GM12878 (cell line): ENCODE measurements at regions not wholly inside any gene's neighbourhood (a gene's known extent, or its start where the extent isn't known, plus 50 kb on each side); places are given as distances from the start of the nearest gene placed in this dataset.

Experiments used
- ATAC-seq: fragments of 200-7000 bp; cut with Tn5 transposase; 3 replicates; pipeline ENCODE4 v1.9.1; 2020; ENCODE audit warnings: mild to moderate bottlenecking, moderate library complexity
- BruUV-seq: library from RNA; stranded (reverse); fragments of 400-500 nt; replicated peaks from 2 replicates; lab custom pipeline; 2021; lab: Mats Ljungman, UMichigan
- CTCF ChIA-PET: fragments of 300-600 bp; sonication (Branson Sonifier 250); formaldehyde crosslinking; extraction: SDS; loops from one replicate; lab custom pipeline; 2021; ENCODE audit warnings: inconsistent platforms; lab: Yijun Ruan, JAX
- POLR2A ChIA-PET: fragments of 350-600 bp; formaldehyde crosslinking; extraction: SDS; loops from one replicate; lab custom pipeline; 2021; ENCODE audit warnings: inconsistent platforms; lab: Charles Lee
- RAD21 ChIA-PET: fragments of 300-600 bp; sonication (Branson Sonifier 250); formaldehyde crosslinking; loops from one replicate; lab custom pipeline; 2023; ENCODE audit warnings: antibody characterized with exemption; ENCODE audit not compliant: unreplicated experiment; lab: Charles Lee
- SMC1A ChIA-PET: fragments of 300-600 bp; sonication (Branson Sonifier 250); formaldehyde crosslinking; loops from one replicate; lab custom pipeline; 2023; ENCODE audit not compliant: unreplicated experiment, uncharacterized antibody; lab: Charles Lee
- DNase-seq: peaks from one replicate; pipeline ENCODE4 v3.0.0-alpha.2; 2011; ENCODE audit warnings: low read depth, low spot score
- FAIRE-seq: peaks from 3 replicates; lab custom pipeline; 2011; peaks lifted over from hg19 to GRCh38; lab: Jason Lieb, UNC
- H2AFZ ChIP-seq: 2 replicates; pipeline ENCODE4 v1.6.0; 2011; ENCODE audit warnings: low read depth, low read length, control low read depth; ENCODE audit not compliant: control insufficient read depth
- H3K27ac ChIP-seq: 2 replicates; pipeline ENCODE4 v1.5.1; 2011; ENCODE audit warnings: control low read depth; ENCODE audit not compliant: control insufficient read depth, insufficient read depth
- H3K27me3 ChIP-seq, 2 experiments: replicated peaks in 1 of 2; 2 replicates each; pipeline versions ENCODE4 v1.6.0 to v1.6.1; 2011; ENCODE audit warnings: low read length in 1 of 2; ENCODE audit not compliant: control insufficient read depth in 2 of 2, insufficient read depth in 2 of 2
- H3K36me3 ChIP-seq, 2 experiments: 2 replicates each; pipeline ENCODE4 v1.5.1; 2011; ENCODE audit warnings: low read length in 1 of 2; ENCODE audit not compliant: control insufficient read depth in 2 of 2, insufficient read depth in 2 of 2
- H3K4me1 ChIP-seq: 2 replicates; pipeline ENCODE4 v1.6.1; 2011; ENCODE audit warnings: mild to moderate bottlenecking, low read length, moderate library complexity, mixed read lengths; ENCODE audit not compliant: control insufficient read depth, insufficient read depth
- H3K4me2 ChIP-seq: 2 replicates; pipeline ENCODE4 v1.6.0; 2011; ENCODE audit warnings: control low read depth; ENCODE audit not compliant: control insufficient read depth, insufficient read depth
- H3K4me3 ChIP-seq: fragments of 200-600 bp; sonication (generic); 2 replicates; pipeline ENCODE4 v1.5.1; 2016
- H3K79me2 ChIP-seq: 2 replicates; pipeline ENCODE4 v1.6.0; 2011; ENCODE audit warnings: low read length; ENCODE audit not compliant: control insufficient read depth, insufficient read depth
- H3K9ac ChIP-seq: 2 replicates; pipeline ENCODE4 v1.8.0; 2011; ENCODE audit warnings: low read length, control low read depth, mixed read lengths; ENCODE audit not compliant: control insufficient read depth, insufficient read depth
- H3K9me3 ChIP-seq: replicated peaks from 3 replicates; pipeline ENCODE4 v1.5.1; 2011; ENCODE audit warnings: mild to moderate bottlenecking, low read length; ENCODE audit not compliant: control insufficient read depth, insufficient read depth
- H4K20me1 ChIP-seq: 2 replicates; pipeline ENCODE4 v1.6.0; 2011; ENCODE audit not compliant: control insufficient read depth, insufficient read depth
- BCL11A ChIP-seq: IDR thresholded peaks from 2 replicates; pipeline ENCODE4 v1.6.1; 2011; ENCODE audit warnings: low read depth, low read length
- BRCA1 ChIP-seq: IDR thresholded peaks from 2 replicates; pipeline ENCODE4 v1.6.1; 2011; ENCODE audit warnings: low read depth, low read length, improper control_type of control experiment
- CHD4 ChIP-seq: fragments of 200-600 bp; sonication (generic); IDR thresholded peaks from 2 replicates; pipeline ENCODE4 v1.6.1; 2016; ENCODE audit warnings: mild to moderate bottlenecking
- FOXM1 ChIP-seq: IDR thresholded peaks from 2 replicates; pipeline ENCODE4 v1.6.1; 2012; ENCODE audit warnings: low read depth, mild to moderate bottlenecking, inconsistent platforms, low read length, moderate library complexity
- JUNB ChIP-seq: IDR thresholded peaks from 2 replicates; pipeline ENCODE4 v1.6.1; 2016; ENCODE audit warnings: antibody characterized with exemption, mild to moderate bottlenecking
- KAT2A ChIP-seq: conservative IDR thresholded peaks from 2 replicates; pipeline ENCODE4 v1.6.1; 2011; ENCODE audit warnings: low read depth, low read length; ENCODE audit not compliant: control insufficient read depth
- MTA3 ChIP-seq: IDR thresholded peaks from 2 replicates; pipeline ENCODE4 v1.6.1; 2012; ENCODE audit warnings: low read length, inconsistent platforms, borderline replicate concordance
- NRF1 ChIP-seq: conservative IDR thresholded peaks from 2 replicates; pipeline ENCODE4 v1.6.1; 2011; ENCODE audit warnings: mild to moderate bottlenecking, low read depth, low read length, improper control_type of control experiment
- RBBP5 ChIP-seq: fragments of 200-600 bp; sonication (generic); conservative IDR thresholded peaks from 2 replicates; pipeline ENCODE4 v1.6.1; 2016
- RELA ChIP-seq: fragments of 450-650 bp; IDR thresholded peaks from 2 replicates; pipeline ENCODE4 v1.8.0; 2014; ENCODE audit warnings: borderline replicate concordance; ENCODE audit not compliant: partially characterized antibody
- RUNX3 ChIP-seq: IDR thresholded peaks from 2 replicates; pipeline ENCODE4 v1.6.1; 2012; ENCODE audit warnings: low read length, inconsistent platforms
- TARDBP ChIP-seq: IDR thresholded peaks from 2 replicates; pipeline ENCODE4 v1.6.1; 2016; ENCODE audit warnings: borderline replicate concordance
- TCF12 ChIP-seq: IDR thresholded peaks from 2 replicates; pipeline ENCODE4 v1.6.1; 2011; ENCODE audit warnings: low read depth, mild to moderate bottlenecking, low read length
- WGBS: methylation state at CpG from one replicate; pipeline ENCODE4 v1.1.6; 2016; ENCODE audit warnings: low lambda C conversion rate; ENCODE audit not compliant: insufficient replicate concordance, insufficient coverage; ENCODE audit errors: missing lambda C conversion rate; 5-methylcytosine and 5-hydroxymethylcytosine counted together
- in situ Hi-C: fragments of 300-500 bp; cut with MboI; formaldehyde crosslinking; loops from 9 replicates; pipeline ENCODE4 v1.14.3; 2018; ENCODE audit warnings: mixed read lengths
- intact Hi-C: fragments of 100-400 bp; cut with micrococcal nuclease; formaldehyde crosslinking; loops from one replicate; pipeline ENCODE4 v1.14.2; 2022; ENCODE audit not compliant: unreplicated experiment
- TF ChIP-seq, protein P1 (sequence below): fragments of 450-650 bp; IDR thresholded peaks from 2 replicates; pipeline ENCODE4 v1.6.1; 2016; ENCODE audit warnings: mild to moderate bottlenecking

GRCh38 chr3:159831466-159831865 lies 157.2 kb upstream of the IL12A start:
- ChIA-PET CTCF (interaction anchor here (6.3 to 9.8 kb wide), 2 partner anchors 53 to 174 kb away, joined by 56 to 129 read pairs; no protein-coding TSS in a partner anchor), RAD21 (interaction anchor here (1.1 to 5.0 kb wide), 2 partner anchors 156 to 174 kb away, joined by 3 to 29 read pairs; no protein-coding TSS in a partner anchor), SMC1A (interaction anchor here (1.2 to 2.9 kb wide), 4 partner anchors 29 to 181 kb away, joined by 3 to 13 read pairs (median 6); no protein-coding TSS in a partner anchor), POLR2A (no interaction called here)
- H2AFZ ChIP-seq = no peak overlapping the region
- intact Hi-C loops (no loop called here), in situ Hi-C loops (no loop called here)
- peak; percentile 77 for ATAC-seq
- no peaks in the 10 kb centered on the region for H3K27me3 ChIP-seq
- FAIRE-seq = no peak
- peaks cover 13% of the 10 kb centered on the region for H3K4me1 ChIP-seq
- WGBS = 1% methylated on average over 2 of the region's 2 CpGs
- H3K4me2 ChIP-seq = no peak overlapping the region
- no peak overlapping the region for H3K9ac ChIP-seq
- H3K4me3 ChIP-seq = no peak overlapping the region
- H4K20me1 ChIP-seq = no peaks in the 10 kb centered on the region
- no peak for DNase-seq
- H3K9me3 ChIP-seq = no peaks in the 10 kb centered on the region
- H3K36me3 ChIP-seq = no peaks in the 10 kb centered on the region
- no peaks in the 10 kb centered on the region for H3K79me2 ChIP-seq
- TF ChIP-seq, protein P1, sequence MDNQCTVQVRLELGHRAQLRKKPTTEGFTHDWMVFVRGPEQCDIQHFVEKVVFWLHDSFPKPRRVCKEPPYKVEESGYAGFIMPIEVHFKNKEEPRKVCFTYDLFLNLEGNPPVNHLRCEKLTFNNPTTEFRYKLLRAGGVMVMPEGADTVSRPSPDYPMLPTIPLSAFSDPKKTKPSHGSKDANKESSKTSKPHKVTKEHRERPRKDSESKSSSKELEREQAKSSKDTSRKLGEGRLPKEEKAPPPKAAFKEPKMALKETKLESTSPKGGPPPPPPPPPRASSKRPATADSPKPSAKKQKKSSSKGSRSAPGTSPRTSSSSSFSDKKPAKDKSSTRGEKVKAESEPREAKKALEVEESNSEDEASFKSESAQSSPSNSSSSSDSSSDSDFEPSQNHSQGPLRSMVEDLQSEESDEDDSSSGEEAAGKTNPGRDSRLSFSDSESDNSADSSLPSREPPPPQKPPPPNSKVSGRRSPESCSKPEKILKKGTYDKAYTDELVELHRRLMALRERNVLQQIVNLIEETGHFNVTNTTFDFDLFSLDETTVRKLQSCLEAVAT = no peak
- TF ChIP-seq JUNB (peak; percentile 32; the same call in 1 of the 2 replicates), RUNX3 (no peak)
- TF ChIP-seq, all 136 proteins: peak for 1
- H3K27ac ChIP-seq = no peak overlapping the region
- no TSS peak for BruUV-seq

GRCh38 chr3:159832024-159832423 lies 156.6 kb upstream of the IL12A start:
- DNase-seq = peak; percentile 25
- WGBS = 4% methylated on average over 2 of the region's 2 CpGs
- no peaks in the 10 kb centered on the region for H3K79me2 ChIP-seq
- no peak overlapping the region for H2AFZ ChIP-seq
- H3K4me2 ChIP-seq = peak overlapping the region; percentile 12; the same call in 1 of the 2 replicates
- ChIA-PET POLR2A (no interaction called here), CTCF (interaction anchor here (0.6 to 9.8 kb wide), 6 partner anchors 22 to 1045 kb away, joined by 4 to 129 read pairs (median 4); no protein-coding TSS in a partner anchor), RAD21 (interaction anchor here (1.1 to 1.8 kb wide), 2 partner anchors 155 to 174 kb away, joined by 3 to 6 read pairs; no protein-coding TSS in a partner anchor), SMC1A (interaction anchor here (1.2 to 2.9 kb wide), 4 partner anchors 28 to 181 kb away, joined by 3 to 13 read pairs (median 6); no protein-coding TSS in a partner anchor)
- no peaks in the 10 kb centered on the region for H3K27me3 ChIP-seq
- intact Hi-C loops = no loop called here
- no TSS peak for BruUV-seq
- H4K20me1 ChIP-seq = no peaks in the 10 kb centered on the region
- peak; percentile 62 for FAIRE-seq
- no peak overlapping the region for H3K4me3 ChIP-seq
- no peaks in the 10 kb centered on the region for H3K9me3 ChIP-seq
- ATAC-seq = peak; percentile 87
- in situ Hi-C loops = no loop called here
- H3K36me3 ChIP-seq = no peaks in the 10 kb centered on the region
- peaks cover 13% of the 10 kb centered on the region for H3K4me1 ChIP-seq
- TF ChIP-seq RELA (no peak), RUNX3 (peak; percentile 35; the same call in 1 of the 2 replicates), RBBP5 (no peak), BCL11A (no peak), KAT2A (no peak), TCF12 (peak; percentile 36; the same call in 1 of the 2 replicates), TARDBP (no peak), BRCA1 (no peak), MTA3 (no peak), FOXM1 (no peak), NRF1 (no peak), CHD4 (no peak)
- TF ChIP-seq, all 136 proteins: peak for 2
- Histone ChIP-seq H3K27ac (no peak overlapping the region), H3K9ac (no peak overlapping the region)
